ENCODE measurements at regions not wholly inside any gene's neighbourhood (a gene's known extent, or its start where the extent isn't known, plus 50 kb on each side); places are given as distances from the start of the nearest gene placed in this dataset.

DNA sequence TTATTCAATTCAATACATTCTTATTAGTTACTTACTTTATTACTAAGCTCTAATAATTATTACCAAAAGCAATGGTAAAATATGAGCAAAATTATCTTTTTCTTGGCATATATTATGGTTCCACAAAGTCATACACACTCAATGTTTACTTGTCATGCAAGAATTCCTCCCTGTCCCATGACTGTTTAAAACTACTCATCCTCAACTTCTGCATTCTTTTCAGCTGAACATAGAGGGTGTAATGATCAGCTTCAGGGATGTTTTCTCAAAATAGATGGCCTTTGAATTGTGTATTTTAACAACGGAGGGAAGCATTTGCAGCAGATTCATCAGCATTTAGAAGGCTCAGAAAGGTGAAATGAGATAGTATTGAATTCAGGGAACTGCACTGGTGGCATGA, 499.0 kb downstream of the RWDD3 start:
- TF ChIP-seq, protein P1, sequence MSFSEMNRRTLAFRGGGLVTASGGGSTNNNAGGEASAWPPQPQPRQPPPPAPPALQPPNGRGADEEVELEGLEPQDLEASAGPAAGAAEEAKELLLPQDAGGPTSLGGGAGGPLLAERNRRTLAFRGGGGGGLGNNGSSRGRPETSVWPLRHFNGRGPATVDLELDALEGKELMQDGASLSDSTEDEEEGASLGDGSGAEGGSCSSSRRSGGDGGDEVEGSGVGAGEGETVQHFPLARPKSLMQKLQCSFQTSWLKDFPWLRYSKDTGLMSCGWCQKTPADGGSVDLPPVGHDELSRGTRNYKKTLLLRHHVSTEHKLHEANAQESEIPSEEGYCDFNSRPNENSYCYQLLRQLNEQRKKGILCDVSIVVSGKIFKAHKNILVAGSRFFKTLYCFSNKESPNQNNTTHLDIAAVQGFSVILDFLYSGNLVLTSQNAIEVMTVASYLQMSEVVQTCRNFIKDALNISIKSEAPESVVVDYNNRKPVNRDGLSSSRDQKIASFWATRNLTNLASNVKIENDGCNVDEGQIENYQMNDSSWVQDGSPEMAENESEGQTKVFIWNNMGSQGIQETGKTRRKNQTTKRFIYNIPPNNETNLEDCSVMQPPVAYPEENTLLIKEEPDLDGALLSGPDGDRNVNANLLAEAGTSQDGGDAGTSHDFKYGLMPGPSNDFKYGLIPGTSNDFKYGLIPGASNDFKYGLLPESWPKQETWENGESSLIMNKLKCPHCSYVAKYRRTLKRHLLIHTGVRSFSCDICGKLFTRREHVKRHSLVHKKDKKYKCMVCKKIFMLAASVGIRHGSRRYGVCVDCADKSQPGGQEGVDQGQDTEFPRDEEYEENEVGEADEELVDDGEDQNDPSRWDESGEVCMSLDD (tag by site-specific recombination; IDR thresholded peaks at IDR 0.05): no peak
- TF ChIP-seq, protein P2, sequence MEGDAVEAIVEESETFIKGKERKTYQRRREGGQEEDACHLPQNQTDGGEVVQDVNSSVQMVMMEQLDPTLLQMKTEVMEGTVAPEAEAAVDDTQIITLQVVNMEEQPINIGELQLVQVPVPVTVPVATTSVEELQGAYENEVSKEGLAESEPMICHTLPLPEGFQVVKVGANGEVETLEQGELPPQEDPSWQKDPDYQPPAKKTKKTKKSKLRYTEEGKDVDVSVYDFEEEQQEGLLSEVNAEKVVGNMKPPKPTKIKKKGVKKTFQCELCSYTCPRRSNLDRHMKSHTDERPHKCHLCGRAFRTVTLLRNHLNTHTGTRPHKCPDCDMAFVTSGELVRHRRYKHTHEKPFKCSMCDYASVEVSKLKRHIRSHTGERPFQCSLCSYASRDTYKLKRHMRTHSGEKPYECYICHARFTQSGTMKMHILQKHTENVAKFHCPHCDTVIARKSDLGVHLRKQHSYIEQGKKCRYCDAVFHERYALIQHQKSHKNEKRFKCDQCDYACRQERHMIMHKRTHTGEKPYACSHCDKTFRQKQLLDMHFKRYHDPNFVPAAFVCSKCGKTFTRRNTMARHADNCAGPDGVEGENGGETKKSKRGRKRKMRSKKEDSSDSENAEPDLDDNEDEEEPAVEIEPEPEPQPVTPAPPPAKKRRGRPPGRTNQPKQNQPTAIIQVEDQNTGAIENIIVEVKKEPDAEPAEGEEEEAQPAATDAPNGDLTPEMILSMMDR (tag by site-specific recombination; IDR thresholded peaks at IDR 0.05): no peak
- TF ChIP-seq ZNF274 (IDR thresholded peaks at IDR 0.05; ENCODE audit: low read length): no peak
- no peak for TF ChIP-seq ZNF274 (tag by site-specific recombination; IDR thresholded peaks at IDR 0.05; ENCODE audit: borderline replicate concordance)
- TF ChIP-seq, protein P3, sequence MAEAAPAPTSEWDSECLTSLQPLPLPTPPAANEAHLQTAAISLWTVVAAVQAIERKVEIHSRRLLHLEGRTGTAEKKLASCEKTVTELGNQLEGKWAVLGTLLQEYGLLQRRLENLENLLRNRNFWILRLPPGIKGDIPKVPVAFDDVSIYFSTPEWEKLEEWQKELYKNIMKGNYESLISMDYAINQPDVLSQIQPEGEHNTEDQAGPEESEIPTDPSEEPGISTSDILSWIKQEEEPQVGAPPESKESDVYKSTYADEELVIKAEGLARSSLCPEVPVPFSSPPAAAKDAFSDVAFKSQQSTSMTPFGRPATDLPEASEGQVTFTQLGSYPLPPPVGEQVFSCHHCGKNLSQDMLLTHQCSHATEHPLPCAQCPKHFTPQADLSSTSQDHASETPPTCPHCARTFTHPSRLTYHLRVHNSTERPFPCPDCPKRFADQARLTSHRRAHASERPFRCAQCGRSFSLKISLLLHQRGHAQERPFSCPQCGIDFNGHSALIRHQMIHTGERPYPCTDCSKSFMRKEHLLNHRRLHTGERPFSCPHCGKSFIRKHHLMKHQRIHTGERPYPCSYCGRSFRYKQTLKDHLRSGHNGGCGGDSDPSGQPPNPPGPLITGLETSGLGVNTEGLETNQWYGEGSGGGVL (tag by site-specific recombination; IDR thresholded peaks at IDR 0.05): no peak
- TF ChIP-seq ZNF701 (tag by site-specific recombination; IDR thresholded peaks at IDR 0.05): no peak

Data from HEK293 (cell line).